GM23248 (cell line): ENCODE measurements at regions not wholly inside any gene's neighbourhood (a gene's known extent, or its start where the extent isn't known, plus 50 kb on each side); places are given as distances from the start of the nearest gene placed in this dataset.

Experiments used
- EZH2 ChIP-seq: fragments of 200-600 bp; sonication (generic); IDR thresholded peaks from 2 replicates; pipeline ENCODE4 v1.6.1; 2018; ENCODE audit warnings: antibody characterized with exemption, mild to moderate bottlenecking; ENCODE audit not compliant: insufficient read depth, poor library complexity, severe bottlenecking
- EZH2phosphoT487 ChIP-seq: fragments of 200-600 bp; sonication (generic); IDR thresholded peaks from 2 replicates; pipeline ENCODE4 v1.6.1; 2018; ENCODE audit warnings: antibody characterized with exemption, moderate library complexity, mild to moderate bottlenecking, low read depth; ENCODE audit not compliant: insufficient read depth

DNA sequence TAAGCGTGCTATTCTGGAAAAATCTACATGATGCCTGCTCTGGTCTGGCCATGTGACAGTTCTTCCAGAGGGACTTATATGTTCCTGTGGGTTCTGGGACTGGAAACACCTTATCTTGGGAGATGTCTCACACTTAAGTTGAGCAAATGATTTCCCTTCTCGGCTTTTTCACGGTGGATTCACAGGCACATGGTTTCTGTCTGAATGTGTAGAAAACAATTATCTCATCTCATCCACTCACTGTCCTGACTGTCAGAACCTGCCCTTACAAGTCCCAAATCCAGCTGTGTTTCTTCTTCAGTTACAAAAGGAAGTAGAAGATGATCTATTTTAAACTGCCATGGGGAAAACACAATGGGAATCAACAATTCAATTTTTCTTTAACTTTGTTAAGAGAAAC, 184.0 kb downstream of the SYK start:
- TF ChIP-seq EZH2 (no peak), EZH2phosphoT487 (no peak)
